IPS-NIHi7 (cell line): ENCODE measurements at regions not wholly inside any gene's neighbourhood (a gene's known extent, or its start where the extent isn't known, plus 50 kb on each side); places are given as distances from the start of the nearest gene placed in this dataset.
A peak's percentile ranks its signal among the peaks of the same experiment; 100 is the strongest.
"Not testable (repeated sequence)": the region's sequence is repeated elsewhere in the genome, so short reads cannot be mapped to it uniquely, and the experiment has no call there.

Source experiments
- DNase-seq: peaks from one replicate; pipeline ENCODE4 v3.0.0; 2012; ENCODE audit warnings: mixed read lengths; ENCODE audit errors: extremely low spot score

- DNase-seq = no peak
Measured at GRCh38 chr4:128570387-128570975, 239.0 kb upstream of the JADE1 start.

- DNase-seq = no peak
Measured at GRCh38 chr4:128566693-128567092, 242.8 kb upstream of the JADE1 start.

- DNase-seq = peak; percentile 87
Measured at GRCh38 chr4:128565565-128566186, 243.8 kb upstream of the JADE1 start.

- DNase-seq = no peak
Measured at GRCh38 chr4:128565054-128565453, 244.4 kb upstream of the JADE1 start.

- DNase-seq = no peak
Measured at GRCh38 chr4:128564081-128564630, 245.3 kb upstream of the JADE1 start.

DNA sequence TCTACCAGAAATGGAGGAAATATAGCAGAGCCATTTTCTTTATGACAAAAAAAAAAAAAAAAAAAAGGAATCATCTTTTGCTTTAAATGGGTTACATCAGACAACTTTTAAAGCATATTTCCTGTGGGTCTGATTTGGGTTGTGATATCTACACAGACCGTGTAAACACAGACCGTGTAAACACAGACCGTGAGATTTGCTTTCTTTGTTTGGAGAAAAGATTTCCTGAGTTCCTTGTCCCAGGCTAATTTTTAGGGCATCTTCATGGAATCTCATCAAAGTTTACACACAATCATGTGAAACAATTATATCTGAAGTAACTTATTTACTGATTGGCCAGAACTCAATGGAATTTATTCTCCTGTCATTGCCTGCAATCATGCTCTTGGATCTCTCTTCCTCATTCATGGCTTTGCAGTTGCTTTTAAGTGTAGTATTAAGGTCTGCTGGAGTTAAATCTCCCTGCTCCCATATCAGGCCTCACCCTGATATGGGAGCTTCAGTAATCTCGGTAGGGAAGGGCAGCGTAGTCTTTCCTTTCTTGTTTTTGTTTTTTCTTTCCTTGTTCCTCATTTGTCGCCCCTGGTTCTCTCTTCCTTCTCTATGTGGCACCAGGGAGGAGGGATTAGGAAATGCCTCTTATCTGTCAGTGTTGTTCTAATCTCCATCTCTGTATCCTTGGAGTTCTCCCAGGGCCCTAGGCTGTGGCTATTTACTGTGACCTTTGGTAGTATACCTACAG, 248.6 kb upstream of the JADE1 start:
- peak; percentile 20 for DNase-seq

- no peak for DNase-seq
Measured at GRCh38 chr4:128558896-128559679, 250.4 kb upstream of the JADE1 start.

DNA sequence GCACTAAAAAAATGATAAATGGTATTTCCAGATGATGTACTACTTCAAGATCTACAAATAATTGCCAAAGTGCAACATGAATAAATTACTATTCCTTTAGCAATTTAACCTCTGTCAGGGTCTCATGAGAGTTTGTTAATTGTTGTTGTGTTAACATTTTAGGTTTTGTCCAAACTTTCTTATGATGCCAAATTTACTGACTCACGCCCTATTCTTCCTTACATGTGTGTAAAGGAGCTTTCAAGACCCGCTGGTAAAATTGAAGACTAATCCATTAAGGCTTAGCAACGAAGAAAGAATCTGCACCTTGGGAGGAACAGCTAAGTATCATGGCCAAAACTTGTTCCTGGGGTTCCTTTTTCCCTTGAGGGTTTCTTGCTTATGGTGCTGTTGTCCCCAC, 252.7 kb upstream of the JADE1 start:
- no peak for DNase-seq

GRCh38 chr4:128553686-128554515, 255.6 kb upstream of the JADE1 start:
- no peak for DNase-seq

- DNase-seq = no peak
Measured at GRCh38 chr4:128552586-128552907, 257.0 kb upstream of the JADE1 start.

DNA sequence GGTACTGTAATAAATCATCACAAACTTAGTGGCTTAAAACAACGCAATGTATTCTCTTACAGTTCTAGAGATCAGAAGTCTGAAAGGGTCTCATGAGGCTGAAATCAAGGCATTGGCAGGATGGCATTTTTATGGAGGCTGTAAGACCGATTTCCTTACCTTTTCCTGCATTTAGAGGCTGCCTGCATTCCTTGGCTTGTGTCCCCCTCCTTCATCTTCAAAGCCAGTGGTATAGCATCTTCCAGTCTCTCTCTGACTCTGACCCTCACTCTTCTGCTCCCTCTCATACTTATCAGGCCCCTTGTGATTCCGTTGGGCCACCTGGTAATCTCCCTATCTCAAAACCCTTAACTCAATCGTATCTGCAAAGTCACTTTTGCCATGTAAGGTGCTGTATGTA, 258.2 kb upstream of the JADE1 start:
- no peak for DNase-seq

GRCh38 chr4:128550060-128550459, 259.4 kb upstream of the JADE1 start:
- no peak for DNase-seq

DNA sequence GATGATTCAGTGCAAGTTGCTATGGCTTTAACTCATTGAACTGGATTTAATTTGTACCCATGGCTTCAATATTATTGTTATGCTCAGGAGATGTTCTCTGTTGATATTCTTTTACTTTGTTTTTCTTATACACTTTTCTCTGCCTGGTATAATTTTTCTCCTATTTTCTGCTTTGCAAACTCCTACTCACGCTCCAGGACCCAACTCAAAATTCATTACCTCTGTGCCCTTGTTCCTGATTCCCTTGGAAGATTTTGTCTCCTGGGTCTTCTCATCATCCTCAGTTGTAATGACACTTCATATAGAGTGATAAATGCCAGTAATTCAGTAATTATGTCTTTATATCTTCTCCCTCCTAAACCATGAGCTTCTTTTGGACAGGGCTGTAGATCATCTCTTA, 259.9 kb upstream of the JADE1 start:
- no peak for DNase-seq

- no peak for DNase-seq
Measured at GRCh38 chr4:128548381-128548780, 260.8 kb upstream of the PGRMC2 start.

DNA sequence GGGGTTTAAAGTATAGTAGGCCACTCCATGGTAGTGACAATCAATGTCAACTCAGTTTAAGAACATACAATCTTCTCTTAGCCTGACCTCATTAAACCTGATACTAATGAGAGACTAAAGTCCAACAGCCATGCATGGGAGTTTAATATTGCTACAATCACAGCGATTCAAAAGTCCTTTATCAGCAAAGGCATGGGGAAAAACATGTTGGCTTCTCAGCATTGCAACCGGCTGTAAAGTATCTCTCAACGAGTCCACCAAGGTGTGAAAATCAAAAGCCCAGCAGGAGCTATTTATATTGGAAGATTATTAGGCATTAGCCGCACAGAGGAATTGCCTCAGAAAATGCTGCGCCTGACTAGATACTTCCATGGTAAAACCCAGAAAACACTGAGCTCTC, 256.7 kb upstream of the PGRMC2 start:
- DNase-seq = no peak

- DNase-seq = no peak
Measured at GRCh38 chr4:128543696-128544095, 256.1 kb upstream of the PGRMC2 start.

DNA sequence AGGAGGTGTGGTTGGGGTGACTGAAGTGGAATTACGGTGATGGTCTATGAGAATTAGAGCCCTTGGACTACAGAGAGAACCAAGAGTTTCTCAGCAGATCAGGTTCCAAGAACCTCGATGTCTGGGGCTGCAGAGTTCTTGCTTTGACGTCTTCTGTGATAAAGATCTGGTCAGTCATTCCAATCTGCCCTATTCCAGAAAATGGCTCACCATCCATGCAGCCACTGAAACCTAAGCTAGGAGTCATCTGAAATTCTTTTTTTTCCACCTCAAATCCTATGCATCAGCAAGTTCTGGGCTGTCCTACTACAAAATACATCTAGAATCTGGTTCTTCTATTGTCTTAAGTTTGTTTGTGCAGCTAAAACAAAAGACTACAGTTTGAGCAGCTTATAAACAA, 254.4 kb upstream of the PGRMC2 start:
- DNase-seq = no peak

DNA sequence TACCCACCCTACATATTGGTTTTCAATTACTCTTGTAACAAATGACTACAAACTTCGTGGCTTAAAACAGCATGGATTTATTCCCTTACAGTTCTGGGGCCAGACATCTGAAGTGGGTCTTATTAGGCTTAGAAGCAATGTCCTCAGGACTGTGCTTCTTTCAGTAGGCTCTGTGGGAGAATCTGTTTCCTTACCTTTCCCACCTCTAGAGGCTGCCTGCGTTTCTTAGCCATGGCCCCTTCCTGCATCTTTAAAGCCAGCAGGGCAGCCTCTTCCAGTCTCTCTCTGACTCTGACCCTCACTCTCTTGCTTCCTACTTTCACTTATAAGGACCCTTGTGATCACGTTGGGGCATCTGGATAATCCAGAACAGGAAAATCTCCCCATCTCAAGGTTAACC, 252.5 kb upstream of the PGRMC2 start:
- DNase-seq = no peak

- DNase-seq = no peak
Measured at GRCh38 chr4:128538111-128538882, 250.7 kb upstream of the PGRMC2 start.

DNA sequence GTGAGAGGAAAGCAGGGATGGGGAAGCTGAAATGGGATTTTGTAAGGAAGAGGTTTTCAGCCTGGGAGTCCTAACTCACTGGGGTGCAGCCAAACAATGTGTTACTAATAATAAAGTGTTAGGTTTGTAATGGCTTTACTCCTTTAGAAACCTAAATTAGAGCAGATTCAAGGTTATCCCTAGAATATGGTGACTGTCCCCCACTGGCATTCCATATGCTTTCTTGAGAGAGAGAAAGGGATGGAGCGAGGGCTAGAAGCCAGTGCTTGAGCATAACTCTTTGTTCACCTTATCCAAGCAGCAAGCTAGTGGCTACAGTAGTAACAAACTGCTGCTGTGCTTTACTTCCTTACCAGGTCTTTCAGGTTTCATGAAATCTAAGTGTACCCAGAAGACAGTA, 249.1 kb upstream of the PGRMC2 start:
- no peak for DNase-seq

DNA sequence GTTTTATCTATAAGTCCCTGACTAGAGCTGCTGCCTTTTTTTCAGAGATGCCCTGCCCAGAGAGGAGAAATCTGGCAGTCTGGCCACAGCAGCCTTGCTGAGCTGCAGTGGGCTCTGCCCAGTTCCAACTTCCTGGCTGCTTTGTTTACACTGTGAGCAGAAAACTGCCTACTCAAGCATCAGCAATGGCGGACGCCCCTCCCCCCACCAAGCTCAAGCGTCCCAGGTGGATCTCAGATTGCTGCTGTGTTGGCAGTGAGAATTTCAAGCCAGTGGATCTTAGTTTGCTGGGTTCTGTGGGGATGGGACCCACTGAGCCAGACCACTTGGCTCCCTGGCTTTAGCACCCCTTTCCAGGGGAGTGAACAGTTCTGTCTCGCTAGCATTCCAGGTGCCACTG, 247.9 kb upstream of the PGRMC2 start:
- DNase-seq = not testable (repeated sequence)
